ENCODE measurements at regions not wholly inside any gene's neighbourhood (a gene's known extent, or its start where the extent isn't known, plus 50 kb on each side); places are given as distances from the start of the nearest gene placed in this dataset.
A peak's percentile ranks its signal among the peaks of the same experiment; 100 is the strongest.

- in situ Hi-C loops (cut with MboI) = no loop called here
- CTCF ChIA-PET (ENCODE audit: low intra/inter-chr PET ratio) = no interaction called here
- no peak for TF ChIP-seq PHF21A (IDR thresholded peaks at IDR 0.05; ENCODE audit: borderline replicate concordance, low read depth)
- TF ChIP-seq KLF16 (IDR thresholded peaks at IDR 0.05) = peak; percentile 57; the same call in 1 of the 2 replicates
- TF ChIP-seq NR2C2 (CRISPR knock-in tag; IDR thresholded peaks at IDR 0.05) = no peak
- TF ChIP-seq NR2C2 (tag; IDR thresholded peaks at IDR 0.05) = no peak
- TF ChIP-seq BACH1 (tag; IDR thresholded peaks at IDR 0.05) = no peak
- TF ChIP-seq ZNF41 (CRISPR knock-in tag; conservative IDR thresholded peaks at IDR 0.05) = no peak
- TF ChIP-seq RCOR1 (IDR thresholded peaks at IDR 0.05; ENCODE audit: borderline replicate concordance in 1 of 2, low read depth in 2 of 2, low read length in 2 of 2) = peak in 1 of 2 experiments; percentile 33; a peak in 1 of 4 replicates
- peak; percentile 56 to 77 (median 74) for TF ChIP-seq CTCF (IDR thresholded peaks at IDR 0.05 in 2 of 3, conservative IDR thresholded peaks at IDR 0.05 in 1 of 3; ENCODE audit: insufficient read depth in 2 of 3, low read depth in 1 of 3, low read length in 3 of 3)
- 0 out of 2 replicates have a peak, but pooled peaks have one; percentile 28 for TF ChIP-seq RB1 (IDR thresholded peaks at IDR 0.05; ENCODE audit: low read depth)
- no peak for TF ChIP-seq ZNF224 (CRISPR knock-in tag; IDR thresholded peaks at IDR 0.05)
- TF ChIP-seq REST (IDR thresholded peaks at IDR 0.05; ENCODE audit: borderline replicate concordance) = peak; percentile 76
- TF ChIP-seq REST (CRISPR knock-in tag; IDR thresholded peaks at IDR 0.05; ENCODE audit: low read depth) = no peak
- no peak for TF ChIP-seq HDAC3 (IDR thresholded peaks at IDR 0.05; ENCODE audit: borderline replicate concordance, partially characterized antibody)
These were observed 98.5 kb downstream of the TNFRSF13B start for GRCh38 chr17:16873174-16874035.

More at GRCh38 chr17:16873174-16874035, 98.5 kb downstream of the TNFRSF13B start:
- Histone ChIP-seq H3K9me1 (ENCODE audit: control insufficient read depth, insufficient read depth, low read length) (no peaks in the 10 kb centered on the region), H3K36me3 (ENCODE audit: control insufficient read depth, insufficient read depth, low read length) (no peaks in the 10 kb centered on the region), H3K4me1 (replicated peaks in 1 of 2; ENCODE audit: control insufficient read depth in 2 of 2, insufficient read depth in 2 of 2, low read length in 2 of 2) (no peaks in the 10 kb centered on the region), H3K4me3 (no peak overlapping the region), H2AFZ (ENCODE audit: low read depth, low read length) (no peak overlapping the region), H3K27ac (ENCODE audit: extremely low read depth, low read depth, low read length) (no peak overlapping the region), H4K20me1 (replicated peaks; ENCODE audit: control insufficient read depth, insufficient read depth, low read length) (no peaks in the 10 kb centered on the region), H3K79me2 (ENCODE audit: control insufficient read depth, insufficient read depth, low read length) (no peaks in the 10 kb centered on the region), H3K9ac (ENCODE audit: insufficient read depth in 1 of 2, low read depth in 2 of 2, low read length in 2 of 2) (no peak overlapping the region), H3K27me3 (ENCODE audit: control insufficient read depth in 2 of 2, insufficient read depth in 2 of 2, low read length in 2 of 2) (peaks cover 0 to 17% of the 10 kb centered on the region in 2 experiments; a peak in 2 of 5 replicates), H3K9me3 (replicated peaks; ENCODE audit: control insufficient read depth, insufficient read depth, low read depth, low read length) (no peaks in the 10 kb centered on the region), H3K4me2 (ENCODE audit: insufficient read depth, low read length) (no peak overlapping the region)
- intact Hi-C loops (cut with micrococcal nuclease) = no loop called here
- 5% methylated on average over 14 of the region's 15 CpGs for WGBS (ENCODE audit: insufficient coverage, low coverage, missing lambda C conversion rate)
- ATAC-seq (peak; percentile 92), FAIRE-seq (no peak), DNase-seq (ENCODE audit: extremely low read depth in 1 of 4, low spot score in 3 of 4) (peak; percentile 51 to 84 (median 77))
- no TSS peak for BruUV-seq (replicated peaks)
- POLR2A ChIA-PET = no interaction called here

Measured in K562 (cell line).